Upper lobe of left lung (tissue), 6 donors: ENCODE measurements at regions not wholly inside any gene's neighbourhood (a gene's known extent, or its start where the extent isn't known, plus 50 kb on each side); places are given as distances from the start of the nearest gene placed in this dataset.
A peak's percentile ranks its signal among the peaks of the same experiment; 100 is the strongest.

Experiments used
- ATAC-seq, 2 donors: fragments of 200-7000 bp; cut with Tn5 transposase; one replicate each; pipeline ENCODE4 v1.9.1; 2022; ENCODE audit warnings: mild to moderate bottlenecking in 2 of 2, moderate library complexity in 2 of 2; ENCODE audit not compliant: low FRiP score in 2 of 2
- DNase-seq, 2 donors: peaks; one replicate each; pipeline ENCODE4 v3.0.0-alpha.2; 2019 to 2020
- H3K27ac ChIP-seq, 4 donors: fragments of 200-600 bp; sonication (generic); one replicate each; pipeline ENCODE4 v1.5.1; 2016 to 2019
- H3K27me3 ChIP-seq, 4 donors: fragments of 200-600 bp; sonication (generic); one replicate each; pipeline ENCODE4 v1.5.1; 2017 to 2019
- H3K36me3 ChIP-seq, 4 donors: fragments of 200-600 bp; sonication (generic); one replicate each; pipeline ENCODE4 v1.5.1; 2016 to 2019
- H3K4me1 ChIP-seq, 4 donors: fragments of 200-600 bp; sonication (generic); one replicate each; pipeline ENCODE4 v1.5.1; 2018 to 2019
- H3K4me3 ChIP-seq, 4 donors: fragments of 200-600 bp; sonication (generic); one replicate each; pipeline ENCODE4 v1.5.1; 2017 to 2019; ENCODE audit warnings: mild to moderate bottlenecking in 2 of 4, moderate library complexity in 1 of 4
- H3K9me3 ChIP-seq, 4 donors: fragments of 200-600 bp; sonication (generic); one replicate each; pipeline ENCODE4 v1.5.1; 2018 to 2019
- CTCF ChIP-seq, 6 experiments: fragments of 450-650 bp in 4 of 6; fragments of 200-600 bp in 2 of 6; sonication (generic) in 2 of 6; IDR thresholded peaks; one replicate each; pipeline ENCODE4 v1.5.1; 2016 to 2019; ENCODE audit warnings: antibody characterized with exemption in 6 of 6
- EP300 ChIP-seq, 4 donors: sonication (generic); formaldehyde crosslinking; IDR thresholded peaks; one replicate each; pipeline ENCODE4 v1.5.1; 2017; ENCODE audit warnings: antibody characterized with exemption in 4 of 4, control low read depth in 2 of 4
- POLR2A ChIP-seq, 4 donors: fragments of 450-650 bp; IDR thresholded peaks; one replicate each; pipeline ENCODE4 v1.5.1; 2016 to 2017; ENCODE audit warnings: antibody characterized with exemption in 4 of 4, mild to moderate bottlenecking in 2 of 4
- POLR2AphosphoS5 ChIP-seq, 2 donors: sonication (generic); formaldehyde crosslinking; IDR thresholded peaks; one replicate each; pipeline ENCODE4 v1.5.1; 2017; ENCODE audit warnings: antibody characterized with exemption in 2 of 2
- WGBS, 2 donors: methylation state at CpG; one replicate each; pipeline ENCODE4 v1.1.5; 2017 to 2018; 5-methylcytosine and 5-hydroxymethylcytosine counted together
- donor health status: DM: no; HTN: no; CAD: no; lungs with moderate emphysema.
- donor health status: DM: no; HTN: yes; CAD: no; lungs with severe emphysema.

GRCh38 chr10:46223626-46224413, 63.0 kb upstream of the ANTXRL start:
- H3K36me3 ChIP-seq, result no peaks in the 10 kb centered on the region
- TF ChIP-seq POLR2A (IDR thresholded peaks at IDR 0.05) (no peak), EP300 (IDR thresholded peaks at IDR 0.05) (no peak), POLR2AphosphoS5 (IDR thresholded peaks at IDR 0.05) (no peak), CTCF (IDR thresholded peaks at IDR 0.05) (no peak)

GRCh38 chr10:46224414-46224682, 62.4 kb upstream of the ANTXRL start:
- no peak for TF ChIP-seq CTCF (IDR thresholded peaks at IDR 0.05)
- no peak for TF ChIP-seq POLR2AphosphoS5 (IDR thresholded peaks at IDR 0.05)
- no peak for TF ChIP-seq POLR2A (IDR thresholded peaks at IDR 0.05)
- no peak for TF ChIP-seq EP300 (IDR thresholded peaks at IDR 0.05)
- H3K27ac ChIP-seq, result no peak overlapping the region
- no peaks in the 10 kb centered on the region for H3K36me3 ChIP-seq
- H3K4me1 ChIP-seq, result peaks cover 0 to 6% (median 2%) of the 10 kb centered on the region in 4 donors
- 100% methylated on average over 2 of the region's 2 CpGs for WGBS, 2 donors
- no peaks in the 10 kb centered on the region for H3K27me3 ChIP-seq
- no peak for ATAC-seq
- no peak overlapping the region for H3K4me3 ChIP-seq
- H3K9me3 ChIP-seq, result no peaks in the 10 kb centered on the region
- no peak for DNase-seq

More at GRCh38 chr10:46223626-46224413, 63.0 kb upstream of the ANTXRL start:
- no peak for ATAC-seq
- no peaks in the 10 kb centered on the region for H3K27me3 ChIP-seq
- no peaks in the 10 kb centered on the region for H3K9me3 ChIP-seq
- H3K27ac ChIP-seq, result no peak overlapping the region
- peak; percentile 12 to 27 for DNase-seq
- 95 to 96% methylated on average over 7 to 10 of the region's 10 CpGs for WGBS, 2 donors
- no peak overlapping the region for H3K4me3 ChIP-seq
- H3K4me1 ChIP-seq, result peaks cover 0 to 4% (median 1%) of the 10 kb centered on the region in 4 donors

GRCh38 chr10:46225597-46225996, 61.2 kb upstream of the ANTXRL start:
- Histone ChIP-seq H3K36me3 (no peaks in the 10 kb centered on the region), H3K4me1 (peaks cover 0 to 6% (median 2%) of the 10 kb centered on the region in 4 donors), H3K9me3 (no peaks in the 10 kb centered on the region), H3K4me3 (no peak overlapping the region), H3K27ac (no peak overlapping the region), H3K27me3 (no peaks in the 10 kb centered on the region)
- ATAC-seq, result no peak
- 80 to 86% methylated on average over 5 of the region's 5 CpGs for WGBS, 2 donors
- TF ChIP-seq CTCF (IDR thresholded peaks at IDR 0.05) (no peak), POLR2A (IDR thresholded peaks at IDR 0.05) (no peak), EP300 (IDR thresholded peaks at IDR 0.05) (no peak), POLR2AphosphoS5 (IDR thresholded peaks at IDR 0.05) (no peak)
- peak in 1 of 2 donors; percentile 6 for DNase-seq

DNA sequence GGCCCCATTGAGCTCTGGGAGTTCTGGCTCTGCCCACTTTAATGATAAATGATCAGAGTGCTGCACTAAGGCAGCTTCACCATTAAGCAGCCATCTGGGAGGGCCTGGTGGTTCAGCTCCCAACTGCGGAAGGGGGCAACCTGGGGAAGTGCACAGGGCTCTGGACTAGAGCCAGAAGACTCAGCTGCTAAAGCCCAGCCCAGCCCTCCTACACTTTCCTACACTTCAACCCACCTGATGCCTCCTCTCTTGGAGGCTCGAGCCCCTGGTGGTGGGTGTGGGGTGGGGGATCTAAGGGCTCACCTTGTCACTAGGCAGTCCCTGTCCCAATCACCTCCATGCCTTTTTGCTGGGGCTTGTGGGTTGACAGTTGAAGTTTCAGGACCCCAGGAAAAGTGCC, 60.6 kb upstream of the ANTXRL start:
- ATAC-seq (no peak), DNase-seq (no peak)
- H3K9me3 ChIP-seq, result no peaks in the 10 kb centered on the region
- peaks cover 0 to 6% (median 2%) of the 10 kb centered on the region in 4 donors for H3K4me1 ChIP-seq
- no peaks in the 10 kb centered on the region for H3K36me3 ChIP-seq
- 69 to 78% methylated on average over 2 of the region's 2 CpGs for WGBS, 2 donors
- TF ChIP-seq POLR2A (IDR thresholded peaks at IDR 0.05), result no peak
- TF ChIP-seq CTCF (IDR thresholded peaks at IDR 0.05), result no peak
- TF ChIP-seq POLR2AphosphoS5 (IDR thresholded peaks at IDR 0.05), result no peak
- TF ChIP-seq EP300 (IDR thresholded peaks at IDR 0.05), result no peak
- no peaks in the 10 kb centered on the region for H3K27me3 ChIP-seq
- H3K27ac ChIP-seq, result no peak overlapping the region
- H3K4me3 ChIP-seq, result no peak overlapping the region
